SK-N-MC (cell line): ENCODE measurements at regions not wholly inside any gene's neighbourhood (a gene's known extent, or its start where the extent isn't known, plus 50 kb on each side); places are given as distances from the start of the nearest gene placed in this dataset.
"Not testable (repeated sequence)": the region's sequence is repeated elsewhere in the genome, so short reads cannot be mapped to it uniquely, and the experiment has no call there.

Source experiments
- EZH2 ChIP-seq: fragments of 200-600 bp; sonication (generic); IDR thresholded peaks from one replicate; pipeline ENCODE4 v1.6.1; 2017; ENCODE audit warnings: antibody characterized with exemption
- POLR2AphosphoS5 ChIP-seq: IDR thresholded peaks from 2 replicates; pipeline ENCODE4 v1.6.1; 2012; ENCODE audit warnings: mild to moderate bottlenecking, low read depth, low read length, borderline replicate concordance

DNA sequence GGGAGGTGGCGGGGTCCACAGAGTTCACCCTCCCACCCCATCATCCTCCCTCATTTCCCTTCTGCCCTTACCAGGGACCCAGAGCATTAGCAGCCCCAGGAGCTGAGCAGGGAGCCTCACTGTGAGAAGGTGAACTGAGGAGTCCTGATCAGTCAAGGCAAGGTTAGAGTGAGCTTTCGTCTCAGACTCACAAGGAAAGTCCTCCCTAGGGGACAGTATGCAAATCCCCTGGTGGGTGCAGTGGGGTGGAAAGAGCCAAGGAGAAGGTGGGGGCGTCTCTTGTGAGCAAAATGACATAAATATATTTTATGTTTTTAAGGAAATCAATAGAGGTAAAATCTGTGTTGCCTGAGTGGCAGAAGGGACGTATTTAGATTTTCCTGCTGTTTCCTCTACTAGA is 329.1 kb downstream of the RPIA start:
- not testable (repeated sequence) for TF ChIP-seq EZH2, POLR2AphosphoS5
